GM13977 (cell line): ENCODE measurements at regions not wholly inside any gene's neighbourhood (a gene's known extent, or its start where the extent isn't known, plus 50 kb on each side); places are given as distances from the start of the nearest gene placed in this dataset.

Source experiments
- DNase-seq: peaks from one replicate; pipeline ENCODE4 v3.0.0; 2012; ENCODE audit warnings: low spot score
- in situ Hi-C: fragments of 300-500 bp; cut with MboI; formaldehyde crosslinking; loops from one replicate; pipeline ENCODE4 v1.12.0; 2022; ENCODE audit warnings: low sequenced_read_pairs, low pct_unique_long_range_greater_than_20kb, mixed read lengths, inconsistent platforms; ENCODE audit not compliant: unreplicated experiment
- TF ChIP-seq, protein P1 (sequence below): IDR thresholded peaks from 2 replicates; pipeline ENCODE4 v1.5.1; 2012; ENCODE audit warnings: mild to moderate bottlenecking, control low read depth; ENCODE audit not compliant: insufficient read depth; ENCODE audit errors: extremely low read depth, missing control alignments

DNA sequence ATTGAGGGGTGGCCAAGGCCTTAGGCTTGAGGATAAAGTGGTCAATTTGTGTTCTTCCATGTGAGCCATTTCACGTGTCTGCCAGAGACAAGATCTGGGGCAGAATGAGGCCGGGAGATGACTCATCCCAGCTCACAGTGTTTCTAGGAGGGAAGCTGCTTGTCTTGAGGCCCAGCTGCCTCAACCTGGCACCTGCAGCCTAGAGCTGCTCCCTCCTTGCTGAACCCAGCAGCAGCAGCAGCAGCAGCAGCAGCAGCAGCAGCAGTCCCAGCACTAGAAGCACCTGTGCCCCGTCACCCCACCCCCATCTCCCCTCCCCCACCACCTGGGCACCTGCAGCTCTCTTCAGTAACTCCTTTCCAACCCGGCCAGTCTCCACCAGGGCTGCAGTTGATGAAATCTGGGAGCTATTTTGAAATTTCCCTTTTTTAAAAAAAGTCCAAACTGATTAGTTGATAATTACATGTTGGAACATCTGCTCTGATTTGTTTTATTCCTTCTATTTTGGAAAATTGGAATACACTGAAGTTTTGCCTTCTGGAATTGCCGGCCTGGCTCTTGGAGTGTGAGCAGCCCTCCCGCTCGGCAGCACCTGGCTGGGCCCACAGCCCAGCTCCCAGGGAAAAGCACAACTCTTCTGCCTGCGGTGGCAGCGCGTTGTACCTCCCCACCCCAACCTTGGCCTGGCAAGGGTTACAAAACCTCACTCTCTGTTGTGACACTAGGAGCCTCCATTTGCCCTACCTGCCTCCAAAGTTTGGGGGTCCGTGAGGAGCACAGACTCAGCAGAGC is 143.5 kb downstream of the NXPE2 start:
- no peak for DNase-seq
- TF ChIP-seq, protein P1, sequence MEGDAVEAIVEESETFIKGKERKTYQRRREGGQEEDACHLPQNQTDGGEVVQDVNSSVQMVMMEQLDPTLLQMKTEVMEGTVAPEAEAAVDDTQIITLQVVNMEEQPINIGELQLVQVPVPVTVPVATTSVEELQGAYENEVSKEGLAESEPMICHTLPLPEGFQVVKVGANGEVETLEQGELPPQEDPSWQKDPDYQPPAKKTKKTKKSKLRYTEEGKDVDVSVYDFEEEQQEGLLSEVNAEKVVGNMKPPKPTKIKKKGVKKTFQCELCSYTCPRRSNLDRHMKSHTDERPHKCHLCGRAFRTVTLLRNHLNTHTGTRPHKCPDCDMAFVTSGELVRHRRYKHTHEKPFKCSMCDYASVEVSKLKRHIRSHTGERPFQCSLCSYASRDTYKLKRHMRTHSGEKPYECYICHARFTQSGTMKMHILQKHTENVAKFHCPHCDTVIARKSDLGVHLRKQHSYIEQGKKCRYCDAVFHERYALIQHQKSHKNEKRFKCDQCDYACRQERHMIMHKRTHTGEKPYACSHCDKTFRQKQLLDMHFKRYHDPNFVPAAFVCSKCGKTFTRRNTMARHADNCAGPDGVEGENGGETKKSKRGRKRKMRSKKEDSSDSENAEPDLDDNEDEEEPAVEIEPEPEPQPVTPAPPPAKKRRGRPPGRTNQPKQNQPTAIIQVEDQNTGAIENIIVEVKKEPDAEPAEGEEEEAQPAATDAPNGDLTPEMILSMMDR, result no peak
- in situ Hi-C loops, result no loop called here

DNA sequence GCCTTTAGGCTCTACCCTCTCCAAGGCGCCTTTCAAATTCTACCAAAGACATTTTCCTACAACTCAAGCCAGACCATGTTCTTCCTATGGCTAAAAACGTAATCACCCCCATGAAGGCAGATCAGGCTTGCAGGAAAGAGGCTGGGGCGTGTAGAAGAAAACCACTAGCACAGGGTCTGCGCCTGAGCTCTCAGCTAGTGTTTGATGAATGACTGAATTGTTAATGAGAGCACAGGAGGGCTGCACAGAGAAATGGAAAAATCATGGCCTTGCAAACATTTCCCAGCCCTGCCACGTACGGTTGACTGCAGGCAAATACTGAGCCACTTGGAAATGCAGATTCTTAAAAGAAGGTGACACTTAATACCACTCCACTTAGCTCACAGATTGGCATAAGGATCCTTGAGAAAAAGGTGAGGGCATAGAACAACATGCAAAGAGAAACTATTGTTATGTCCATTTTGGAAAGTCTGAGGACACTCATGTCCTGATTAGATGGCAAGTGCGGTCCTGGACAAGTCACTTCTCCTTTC is 148.6 kb downstream of the NXPE2 start:
- no peak for DNase-seq
- TF ChIP-seq, protein P1, result no peak
- in situ Hi-C loops, result no loop called here

DNA sequence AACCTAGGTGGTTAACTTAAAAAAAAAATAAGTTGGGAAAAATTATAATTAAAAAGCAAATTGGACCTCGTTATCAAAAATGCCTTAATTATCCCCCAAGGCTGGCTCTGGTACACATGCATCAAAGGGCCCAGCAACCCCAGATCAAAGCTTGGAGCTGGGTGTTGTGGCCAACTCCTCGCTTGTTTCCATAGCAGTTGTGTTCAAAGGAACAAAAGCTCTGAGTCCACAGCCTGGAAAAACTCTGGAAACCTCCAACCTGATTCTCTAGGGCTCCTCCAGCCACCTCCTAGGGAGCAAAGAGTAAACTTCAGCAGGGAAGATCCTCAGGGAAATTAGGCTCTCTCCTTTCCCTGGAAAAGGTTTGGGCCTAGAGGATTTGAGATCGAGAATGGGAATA is 149.4 kb downstream of the NXPE2 start:
- no peak for DNase-seq
- in situ Hi-C loops, result no loop called here
- TF ChIP-seq, protein P1, result no peak

DNA sequence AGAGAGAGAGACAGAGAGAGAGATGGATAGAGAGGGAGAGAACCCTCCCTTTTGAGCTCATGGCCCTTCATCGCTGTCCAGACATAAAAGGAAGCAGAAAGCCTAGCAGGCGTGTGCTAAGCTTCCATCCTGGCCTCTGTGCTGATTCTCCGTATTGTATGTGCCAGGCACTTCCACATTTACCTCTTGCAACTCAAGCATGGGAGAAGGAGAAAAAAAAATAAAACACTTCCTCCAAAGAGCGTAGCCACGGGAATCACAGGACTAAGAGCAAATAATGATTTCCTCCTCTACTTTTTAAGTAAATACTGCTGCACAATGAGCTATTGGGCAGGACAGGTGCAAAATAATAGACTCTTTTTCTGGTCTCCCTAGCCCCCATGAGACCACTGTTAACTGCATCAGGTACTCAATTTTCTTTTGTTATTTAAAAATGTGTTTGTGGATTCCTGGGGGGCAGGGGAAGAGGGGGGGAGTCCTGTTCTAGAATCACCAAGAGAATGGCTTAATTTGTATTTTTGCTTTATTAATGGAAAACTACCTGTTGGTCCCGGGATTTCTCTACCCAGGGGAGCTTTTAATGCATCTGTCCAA is 154.3 kb downstream of the NXPE2 start:
- TF ChIP-seq, protein P1, result no peak
- in situ Hi-C loops, result no loop called here
- DNase-seq, result no peak

DNA sequence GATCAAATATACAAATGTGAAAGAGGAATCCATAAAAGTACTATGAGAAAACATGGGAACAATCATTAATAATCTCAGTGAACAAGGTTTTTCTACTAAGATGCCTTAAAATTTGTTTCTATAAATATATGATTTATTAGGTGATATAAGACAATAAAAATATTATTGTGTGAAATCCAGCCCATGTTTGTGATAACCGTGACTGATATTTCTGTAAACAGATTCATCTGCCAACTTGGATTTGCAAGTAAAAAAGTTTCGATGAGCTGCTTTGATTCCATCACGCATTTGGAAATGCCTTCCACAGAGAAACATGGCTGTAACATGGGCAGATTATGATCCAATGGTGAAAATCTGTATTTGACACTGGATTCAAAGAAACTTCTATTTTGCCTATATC is 157.8 kb downstream of the NXPE2 start:
- in situ Hi-C loops, result no loop called here
- no peak for DNase-seq
- TF ChIP-seq, protein P1, result no peak

DNA sequence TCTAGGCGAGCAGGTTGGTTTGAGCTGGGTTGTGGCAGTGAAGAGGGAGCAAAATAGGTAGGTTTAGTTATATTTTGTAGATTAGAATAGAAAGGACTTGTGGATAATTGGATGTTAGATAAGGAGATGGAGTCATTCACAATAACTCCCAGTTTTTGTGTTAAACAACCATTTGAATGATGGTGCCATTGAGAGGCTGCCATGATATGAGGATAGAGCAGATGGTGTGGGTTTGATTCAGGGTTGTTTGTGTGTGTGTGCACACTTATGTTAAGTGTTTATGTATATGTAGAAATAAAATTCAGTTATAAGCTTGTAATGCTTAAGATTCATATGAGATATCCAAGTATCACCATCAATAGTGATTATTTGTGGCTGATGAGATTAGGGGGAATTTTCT is 166.6 kb downstream of the NXPE2 start:
- no peak for DNase-seq
- in situ Hi-C loops, result no loop called here
- TF ChIP-seq, protein P1, result no peak
